ENCODE measurements at regions not wholly inside any gene's neighbourhood (a gene's known extent, or its start where the extent isn't known, plus 50 kb on each side); places are given as distances from the start of the nearest gene placed in this dataset.

DNA sequence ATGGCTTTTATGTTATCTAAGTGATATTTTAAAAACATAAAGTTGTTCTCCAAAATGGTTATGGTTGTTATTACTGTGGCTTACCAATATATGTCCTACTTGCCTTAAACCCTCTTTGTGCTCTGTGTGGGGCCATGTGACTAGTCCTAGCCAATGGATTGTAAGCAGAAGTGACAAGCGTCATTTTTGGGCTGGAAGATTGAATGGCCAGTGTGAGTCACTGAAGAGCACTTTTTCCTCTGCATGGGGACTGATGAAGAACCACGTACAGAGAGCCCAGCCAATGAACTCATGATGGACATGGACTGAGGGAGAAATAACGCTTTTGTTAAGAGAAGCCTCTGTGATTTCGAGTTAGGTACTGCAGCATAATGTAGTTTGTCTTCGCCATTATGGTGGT lies 332.7 kb downstream of the EDEM1 start:
- no peak for DNase-seq
- intact Hi-C loops (cut with DNase I), result no loop called here

GRCh38 chr3:5523125-5523524 lies 335.6 kb downstream of the EDEM1 start:
- intact Hi-C loops (cut with DNase I), result no loop called here
- no peak for DNase-seq

DNA sequence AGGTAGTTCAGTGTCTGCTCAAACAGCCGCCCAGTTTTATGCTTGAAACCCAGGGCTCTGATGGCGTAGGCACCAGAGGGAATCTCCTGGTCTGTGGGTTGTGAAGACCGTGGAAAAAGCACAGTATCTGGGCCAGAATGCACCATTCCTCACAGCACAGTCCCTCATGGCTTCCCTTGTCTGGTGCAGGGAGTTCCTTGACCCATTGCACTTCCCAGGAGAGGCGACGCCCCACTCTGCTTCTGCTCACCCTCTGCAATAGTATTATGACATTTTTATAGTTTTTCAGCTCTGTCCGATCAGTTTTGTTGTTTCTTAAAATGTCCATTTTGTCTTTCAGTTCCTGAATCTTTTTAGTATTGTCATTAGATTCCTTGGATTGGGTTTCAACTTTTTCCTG lies 343.5 kb downstream of the EDEM1 start:
- peak in 1 of 10 donors; percentile 40 for DNase-seq
- intact Hi-C loops (cut with DNase I), result no loop called here

DNA sequence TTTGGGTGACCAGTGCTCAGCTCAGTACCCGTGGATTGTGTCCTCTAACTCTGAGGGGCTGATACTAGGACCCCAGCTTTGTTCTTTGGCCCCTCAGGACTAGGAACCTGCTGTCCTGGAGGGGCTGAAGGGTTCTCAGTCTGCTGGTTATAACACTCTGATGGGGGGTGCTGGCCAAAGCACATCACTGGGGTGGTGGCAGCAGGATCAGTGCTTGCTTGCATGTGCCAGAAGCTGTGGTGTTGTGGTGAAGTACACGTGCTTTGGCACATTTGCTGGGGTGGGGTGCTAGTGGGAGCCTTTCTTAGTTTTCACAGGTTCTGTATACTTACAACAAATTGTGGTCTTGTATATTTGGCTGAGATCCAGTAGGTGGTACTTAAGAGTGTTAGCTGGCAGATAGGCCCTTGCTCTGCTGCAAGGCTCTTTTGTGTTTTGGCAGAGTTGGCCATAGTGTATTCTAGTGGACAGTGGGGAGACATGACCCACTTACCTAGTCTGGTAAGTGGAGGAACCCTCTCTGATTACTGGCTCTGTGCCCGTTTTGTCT lies 344.3 kb downstream of the EDEM1 start:
- intact Hi-C loops (cut with DNase I), result no loop called here
- DNase-seq, result peak in 1 of 10 donors; percentile 43

DNA sequence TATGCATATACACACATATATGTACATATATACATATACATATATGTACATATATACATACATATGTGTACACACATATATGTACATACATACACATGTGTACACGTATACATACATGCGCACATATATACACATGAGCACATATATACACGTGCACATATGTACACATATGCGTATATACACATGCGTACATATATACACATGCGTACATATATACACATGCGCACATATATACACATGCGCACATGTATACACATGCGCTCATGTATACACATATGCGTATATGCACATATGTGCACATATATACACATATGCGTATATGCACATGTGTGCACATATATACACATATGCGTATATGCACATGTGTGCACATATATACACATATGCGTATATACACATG lies 353.0 kb downstream of the EDEM1 start:
- intact Hi-C loops (cut with DNase I), result no loop called here
- no peak for DNase-seq

DNA sequence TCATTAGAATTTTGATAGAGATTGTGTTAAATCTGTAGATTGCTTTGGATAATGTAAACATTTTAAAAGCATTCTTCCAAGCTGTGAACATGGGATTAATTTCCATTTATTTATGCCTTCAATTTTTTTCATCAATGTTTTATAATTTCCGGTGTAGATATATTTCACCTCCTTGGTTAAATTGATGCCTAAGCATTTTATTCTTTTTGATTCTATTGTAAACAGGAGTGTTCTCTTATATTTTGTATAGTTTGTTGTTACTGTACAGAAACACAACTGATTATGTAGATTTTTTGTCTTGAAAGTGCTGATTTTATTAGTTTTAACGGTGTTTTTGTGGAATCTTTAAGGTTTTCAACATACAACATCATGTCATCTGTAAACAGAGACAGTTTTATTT lies 355.0 kb downstream of the EDEM1 start:
- no peak for DNase-seq
- intact Hi-C loops (cut with DNase I), result no loop called here

DNA sequence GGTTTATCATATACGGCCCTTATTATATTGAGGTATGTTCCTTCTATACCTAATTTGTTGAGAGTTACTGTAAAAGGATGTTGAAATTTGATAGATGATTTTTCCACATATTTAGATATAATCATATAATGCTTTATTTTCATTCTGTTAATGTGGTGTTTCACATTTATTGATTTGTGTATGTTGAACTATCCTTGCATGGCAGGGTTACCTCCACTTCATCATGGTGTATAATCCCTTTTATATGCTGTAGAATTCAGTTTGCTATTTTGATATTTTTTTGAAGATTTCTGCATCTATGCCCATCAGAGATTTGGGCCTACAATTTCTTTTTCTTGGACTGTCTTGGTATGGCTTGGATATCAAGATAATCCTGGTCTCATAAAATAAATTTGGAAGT lies 355.5 kb downstream of the EDEM1 start:
- DNase-seq, result no peak
- intact Hi-C loops (cut with DNase I), result no loop called here

DNA sequence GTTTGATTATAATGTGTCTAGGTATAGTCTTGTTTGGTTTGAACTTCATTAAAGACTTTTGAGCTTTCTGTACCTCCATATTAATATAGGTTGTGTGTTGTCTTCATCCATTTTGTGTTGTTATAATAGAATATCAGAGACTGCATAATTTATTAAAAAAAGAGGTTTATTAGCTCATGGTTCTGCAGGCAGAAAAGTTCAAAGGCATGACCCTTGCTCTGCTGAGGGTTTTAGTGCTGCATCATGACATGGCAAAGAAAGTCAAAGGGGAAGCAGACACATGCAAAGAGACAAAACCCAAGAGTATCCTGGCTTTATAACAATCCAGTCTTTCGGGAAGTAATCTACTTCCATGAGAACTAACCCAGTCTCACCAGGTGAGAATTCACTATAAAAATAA lies 358.2 kb downstream of the EDEM1 start:
- intact Hi-C loops (cut with DNase I), result no loop called here
- DNase-seq, result no peak

- DNase-seq, result no peak
- intact Hi-C loops (cut with DNase I), result no loop called here
Observed at GRCh38 chr3:5553203-5553602, 365.7 kb downstream of the EDEM1 start.

DNA sequence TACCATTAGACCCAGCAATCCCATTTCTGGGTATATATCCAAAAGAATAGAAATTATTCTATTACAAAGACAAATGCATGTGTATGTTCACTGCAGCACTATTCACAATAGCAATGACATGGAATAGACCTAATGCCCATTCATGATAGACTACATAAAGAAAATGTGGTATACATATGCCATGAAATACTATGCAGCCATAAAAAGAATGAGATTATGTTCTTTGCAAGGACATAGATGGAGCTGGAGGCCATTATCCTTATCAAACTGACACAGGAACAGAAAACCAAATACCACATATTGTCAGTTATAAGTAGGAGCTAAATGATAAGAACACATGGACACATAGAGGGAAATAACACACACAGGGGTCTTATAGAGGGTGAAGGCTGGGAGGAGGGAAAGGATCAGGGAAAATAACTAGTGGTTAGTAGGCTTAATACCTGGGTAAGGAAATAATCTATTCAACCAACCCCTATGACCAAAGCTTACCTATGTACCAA lies 366.8 kb downstream of the EDEM1 start:
- intact Hi-C loops (cut with DNase I), result no loop called here
- no peak for DNase-seq

- DNase-seq, result no peak
- intact Hi-C loops (cut with DNase I), result no loop called here
Observed at GRCh38 chr3:5560199-5560598, 372.7 kb downstream of the EDEM1 start.

DNA sequence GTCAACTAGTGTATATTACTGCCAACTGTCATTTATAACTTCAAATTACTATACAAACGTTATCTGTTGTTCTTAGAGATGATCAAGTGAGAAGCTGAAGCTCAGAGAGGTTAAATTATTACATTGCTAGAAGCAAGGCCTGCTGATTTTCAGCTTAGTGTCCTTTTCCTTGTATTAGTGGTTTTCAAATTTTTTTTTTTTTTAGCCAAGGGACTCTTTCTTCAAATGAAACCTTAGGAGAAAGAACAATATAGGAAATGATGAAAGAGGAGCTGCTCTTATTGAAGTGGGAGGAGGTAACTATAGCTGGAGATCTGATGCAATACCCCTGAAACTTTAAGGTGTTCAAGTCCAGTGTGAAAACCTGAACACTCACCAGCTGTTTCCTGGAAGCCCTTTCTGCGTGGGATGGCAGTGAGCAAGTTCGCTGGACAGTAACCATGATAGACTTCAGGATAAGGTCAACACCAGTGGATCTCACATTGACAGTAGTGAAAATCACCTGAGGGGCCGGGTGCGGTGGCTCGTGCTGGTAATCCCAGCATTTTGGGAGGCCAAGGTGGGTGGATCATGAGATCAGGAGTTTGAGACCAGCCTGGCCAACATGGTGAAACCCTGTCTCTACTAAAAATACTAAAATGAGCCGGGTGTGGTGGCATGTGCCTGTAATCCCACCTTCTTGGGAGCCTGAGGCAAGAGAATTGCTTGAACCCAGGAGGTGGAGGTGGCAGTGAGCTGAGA lies 376.2 kb downstream of the EDEM1 start:
- intact Hi-C loops (cut with DNase I), result no loop called here
- peak in 1 of 10 donors; percentile 36 for DNase-seq

DNA sequence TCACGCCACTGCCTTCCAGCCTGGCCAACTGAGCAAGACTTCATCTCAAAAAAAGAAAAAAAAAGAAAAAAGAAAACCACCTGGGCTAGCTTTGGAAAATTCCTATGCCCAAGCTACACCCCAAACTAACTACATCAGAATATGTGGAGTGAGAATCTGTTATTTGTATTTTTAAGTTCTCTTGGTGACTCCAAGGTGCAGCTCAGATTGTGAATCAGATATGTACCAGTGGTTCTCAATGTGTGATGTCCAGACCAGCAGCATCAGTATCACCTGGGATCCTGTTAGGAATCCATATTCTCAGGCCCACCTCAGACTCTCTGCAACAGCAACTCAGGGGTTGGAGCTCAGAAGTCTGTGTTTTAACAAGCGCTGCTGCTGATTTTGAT lies 376.8 kb downstream of the EDEM1 start:
- DNase-seq, result no peak
- intact Hi-C loops (cut with DNase I), result no loop called here

- intact Hi-C loops (cut with DNase I), result no loop called here
- no peak for DNase-seq
Observed at GRCh38 chr3:5565026-5565425, 377.5 kb downstream of the EDEM1 start.

DNA sequence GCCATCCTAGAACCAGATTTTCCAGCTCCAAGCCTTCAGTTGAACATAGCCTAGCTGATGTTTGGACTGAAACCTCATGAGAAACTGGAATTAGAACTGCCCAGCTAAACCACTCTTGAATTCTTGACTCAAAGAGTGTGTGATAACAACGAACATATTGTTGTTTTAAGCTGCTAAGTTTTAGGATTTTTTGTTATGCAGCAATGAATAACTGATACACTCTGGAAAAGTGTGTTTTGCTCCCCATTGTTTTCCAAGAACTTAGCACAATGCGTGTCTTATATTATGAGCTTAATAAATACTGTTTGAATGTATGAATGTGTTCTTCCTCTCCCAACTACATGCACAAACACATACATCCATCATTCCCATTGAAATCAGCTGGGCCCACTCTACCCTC lies 379.6 kb downstream of the EDEM1 start:
- intact Hi-C loops (cut with DNase I), result no loop called here
- DNase-seq, result no peak

DNA sequence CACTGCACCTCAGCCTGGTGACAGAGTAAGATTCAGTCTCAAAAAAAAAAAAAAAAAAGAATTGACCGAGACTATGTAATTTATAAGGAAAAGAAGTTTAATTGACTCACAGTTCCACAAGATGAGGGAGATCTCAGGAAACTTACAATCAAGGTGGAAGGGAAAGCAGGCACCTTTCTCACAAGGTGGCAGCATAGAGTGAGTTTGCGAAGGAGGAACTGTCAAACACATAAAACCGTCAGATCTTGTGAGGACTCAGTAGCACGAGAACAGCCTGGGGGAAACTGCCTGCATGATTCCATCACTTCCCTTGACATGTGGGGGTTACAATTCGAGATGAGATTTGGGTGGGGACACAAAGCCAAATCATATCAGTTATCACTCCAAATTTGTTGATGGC lies 380.9 kb downstream of the EDEM1 start:
- no peak for DNase-seq
- intact Hi-C loops (cut with DNase I), result no loop called here

DNA sequence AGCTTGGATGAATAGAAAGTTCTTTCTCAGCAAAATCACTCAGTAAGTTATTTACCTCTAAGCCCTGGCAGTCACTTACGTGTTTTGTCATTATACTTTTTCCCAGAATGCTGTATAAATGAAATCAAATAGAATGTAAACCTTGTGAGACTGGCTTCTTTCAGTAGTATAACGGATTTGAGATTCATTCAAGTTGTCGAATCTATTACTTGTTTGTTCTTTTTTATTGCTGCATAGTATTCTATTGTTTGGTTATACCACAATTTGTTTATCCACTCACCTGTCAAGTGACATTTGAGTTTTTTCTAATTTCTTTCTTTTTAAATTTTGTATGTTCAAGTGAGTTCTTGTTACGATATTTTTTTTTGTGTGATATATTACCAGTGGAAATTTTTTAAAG lies 381.6 kb downstream of the EDEM1 start:
- intact Hi-C loops (cut with DNase I), result no loop called here
- no peak for DNase-seq

GRCh38 chr3:5572168-5572567 lies 384.7 kb downstream of the EDEM1 start:
- intact Hi-C loops (cut with DNase I), result no loop called here
- DNase-seq, result peak in 1 of 10 donors; percentile 11

- intact Hi-C loops (cut with DNase I), result no loop called here
Observed at GRCh38 chr3:5576277-5577011, 388.9 kb downstream of the EDEM1 start.

DNA sequence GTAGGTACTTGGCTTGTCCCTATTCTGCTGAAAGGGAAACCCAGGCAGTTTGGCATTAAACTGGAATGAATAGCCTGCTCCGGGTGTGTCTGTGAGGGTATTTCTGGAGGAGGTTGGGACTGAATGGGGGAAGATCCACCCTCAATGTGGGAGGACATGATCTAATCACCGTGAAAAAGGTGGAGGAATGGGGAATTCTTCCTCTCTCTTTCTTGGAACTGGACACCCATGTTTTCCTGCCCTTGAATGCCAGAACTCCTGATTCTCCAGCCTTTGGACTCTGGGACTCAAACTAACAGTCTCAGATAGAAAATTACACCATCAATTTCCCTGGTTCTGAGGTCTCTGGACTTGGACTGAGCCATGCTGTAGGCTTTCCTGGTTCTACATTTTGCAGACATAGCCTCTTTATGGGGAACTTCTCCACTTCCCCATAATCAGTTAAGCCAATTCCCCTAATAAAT lies 391.7 kb downstream of the EDEM1 start:
- no peak for DNase-seq
- intact Hi-C loops (cut with DNase I), result no loop called here

More at GRCh38 chr3:5576277-5577011, 388.9 kb downstream of the EDEM1 start:
- no peak for DNase-seq

GRCh38 chr3:5579946-5580345 lies 392.4 kb downstream of the EDEM1 start:
- intact Hi-C loops (cut with DNase I), result no loop called here
- no peak for DNase-seq

- DNase-seq, result no peak
- intact Hi-C loops (cut with DNase I), result no loop called here
Observed at GRCh38 chr3:5580826-5581225, 393.3 kb downstream of the EDEM1 start.

Measured in posterior cingulate gyrus (tissue), 11 donors.